Type B pancreatic cell (in vitro differentiated cells): ENCODE measurements at regions not wholly inside any gene's neighbourhood (a gene's known extent, or its start where the extent isn't known, plus 50 kb on each side); places are given as distances from the start of the nearest gene placed in this dataset.

Source experiments
- DNase-seq: peaks from one replicate; pipeline ENCODE4 v3.0.0; 2021; ENCODE audit warnings: mixed read lengths; ENCODE audit not compliant: unreplicated experiment; ENCODE audit errors: extremely low spot score
- H3K27ac Mint-ChIP-seq: 2 replicates; pipeline ENCODE4 v1.8.0; 2021; ENCODE audit warnings: mild to moderate bottlenecking, mixed read lengths
- H3K27me3 Mint-ChIP-seq: 2 replicates; pipeline ENCODE4 v1.8.0; 2021; ENCODE audit warnings: mixed read lengths
- H3K36me3 Mint-ChIP-seq: 2 replicates; pipeline ENCODE4 v1.8.0; 2021; ENCODE audit warnings: mixed read lengths
- H3K4me1 Mint-ChIP-seq: one replicate; pipeline ENCODE4 v1.8.0; 2021; ENCODE audit warnings: mixed read lengths; ENCODE audit not compliant: unreplicated experiment
- H3K4me3 Mint-ChIP-seq: 2 replicates; pipeline ENCODE4 v1.8.0; 2021; ENCODE audit warnings: mild to moderate bottlenecking, mixed read lengths
- H3K9me3 Mint-ChIP-seq: 2 replicates; pipeline ENCODE4 v1.8.0; 2021; ENCODE audit warnings: mixed read lengths
- CTCF ChIP-seq: fragments of 200-600 bp; sonication (generic); conservative IDR thresholded peaks from 2 replicates; pipeline ENCODE4 v1.5.0; 2021; ENCODE audit warnings: antibody characterized with exemption, mild to moderate bottlenecking

- Mint-ChIP-seq H3K36me3 (no peaks in the 10 kb centered on the region), H3K9me3 (peaks cover 11% of the 10 kb centered on the region), H3K4me1 (no peaks in the 10 kb centered on the region), H3K27me3 (no peaks in the 10 kb centered on the region), H3K4me3 (no peak overlapping the region), H3K27ac (no peak overlapping the region)
- TF ChIP-seq CTCF, result no peak
- DNase-seq, result no peak
Measured at GRCh38 chr13:81760316-81760715, 1419.4 kb upstream of the SPRY2 start.

GRCh38 chr13:81757348-81757970, 1416.5 kb upstream of the SPRY2 start:
- no peak overlapping the region for H3K4me3 Mint-ChIP-seq
- H3K36me3 Mint-ChIP-seq, result no peaks in the 10 kb centered on the region
- peaks cover 11% of the 10 kb centered on the region for H3K9me3 Mint-ChIP-seq
- H3K27ac Mint-ChIP-seq, result no peak overlapping the region
- DNase-seq, result no peak
- no peaks in the 10 kb centered on the region for H3K27me3 Mint-ChIP-seq
- no peak for TF ChIP-seq CTCF
- no peaks in the 10 kb centered on the region for H3K4me1 Mint-ChIP-seq

GRCh38 chr13:81745391-81745790, 1404.5 kb upstream of the SPRY2 start:
- no peak for TF ChIP-seq CTCF
- Mint-ChIP-seq H3K27me3 (no peaks in the 10 kb centered on the region), H3K9me3 (no peaks in the 10 kb centered on the region), H3K27ac (no peak overlapping the region), H3K4me3 (no peak overlapping the region), H3K36me3 (no peaks in the 10 kb centered on the region), H3K4me1 (no peaks in the 10 kb centered on the region)
- DNase-seq, result no peak

- no peak for TF ChIP-seq CTCF
- no peak overlapping the region for H3K27ac Mint-ChIP-seq
- no peaks in the 10 kb centered on the region for H3K27me3 Mint-ChIP-seq
- no peaks in the 10 kb centered on the region for H3K9me3 Mint-ChIP-seq
- no peaks in the 10 kb centered on the region for H3K36me3 Mint-ChIP-seq
- DNase-seq, result no peak
- no peaks in the 10 kb centered on the region for H3K4me1 Mint-ChIP-seq
- H3K4me3 Mint-ChIP-seq, result no peak overlapping the region
Measured at GRCh38 chr13:81738364-81738763, 1397.4 kb upstream of the SPRY2 start.

GRCh38 chr13:81726037-81726726, 1385.3 kb upstream of the SPRY2 start:
- no peak for DNase-seq
- no peak overlapping the region for H3K27ac Mint-ChIP-seq
- no peaks in the 10 kb centered on the region for H3K9me3 Mint-ChIP-seq
- no peak for TF ChIP-seq CTCF
- no peak overlapping the region for H3K4me3 Mint-ChIP-seq
- no peaks in the 10 kb centered on the region for H3K4me1 Mint-ChIP-seq
- no peaks in the 10 kb centered on the region for H3K36me3 Mint-ChIP-seq
- H3K27me3 Mint-ChIP-seq, result no peaks in the 10 kb centered on the region
